HepG2 (cell line): ENCODE measurements at regions not wholly inside any gene's neighbourhood (a gene's known extent, or its start where the extent isn't known, plus 50 kb on each side); places are given as distances from the start of the nearest gene placed in this dataset.

Experiments used
- ATAC-seq: fragments of 200-7000 bp; cut with Tn5 transposase; 3 replicates; pipeline ENCODE4 v1.9.1; 2020; ENCODE audit warnings: mild to moderate bottlenecking, moderate library complexity
- BruUV-seq: library from RNA; stranded (reverse); fragments of 400-500 nt; replicated peaks from 2 replicates; lab custom pipeline; 2021; lab: Mats Ljungman, UMichigan
- CTCF ChIA-PET: fragments of 300-600 bp; formaldehyde crosslinking; extraction: SDS; loops from one replicate; lab custom pipeline; 2021; ENCODE audit warnings: low total read pairs, inconsistent platforms, low intra/inter-chr PET ratio; lab: Yijun Ruan, JAX
- POLR2A ChIA-PET: fragments of 350-600 bp; sonication (Branson Sonifier 250); formaldehyde crosslinking; loops from one replicate; lab custom pipeline; 2020; ENCODE audit warnings: antibody characterized with exemption, inconsistent platforms; lab: Yijun Ruan, JAX
- DNase-seq: peaks from one replicate; pipeline ENCODE4 v3.0.0-alpha.2; 2015; ENCODE audit warnings: low spot score
- FAIRE-seq: peaks from 3 replicates; lab custom pipeline; 2011; peaks lifted over from hg19 to GRCh38; lab: Jason Lieb, UNC
- H2AFZ ChIP-seq: one replicate; pipeline ENCODE4 v1.6.1; 2011; ENCODE audit warnings: low read length, inconsistent platforms
- H3K27ac ChIP-seq: fragments of 300-600 bp; 3 replicates; pipeline ENCODE4 v1.8.0; 2011; ENCODE audit warnings: mixed run types, mild to moderate bottlenecking, mixed read lengths, low read length, inconsistent platforms; ENCODE audit not compliant: insufficient read depth; ENCODE audit errors: extremely low read length
- H3K27me3 ChIP-seq, 2 experiments: fragments of 200-600 bp in 1 of 2; 2 replicates in 1 of 2; 3 replicates in 1 of 2; pipeline versions ENCODE4 v1.6.0 to v1.8.0; 2011; ENCODE audit warnings: low read length in 2 of 2, mild to moderate bottlenecking in 2 of 2, moderate library complexity in 2 of 2, inconsistent platforms in 1 of 2; ENCODE audit not compliant: insufficient read depth in 2 of 2, control insufficient read depth in 1 of 2
- H3K36me3 ChIP-seq, 2 experiments: fragments of 200-600 bp in 1 of 2; replicated peaks in 1 of 2; 2 replicates in 1 of 2; 3 replicates in 1 of 2; pipeline versions ENCODE4 v1.5.1 to v1.8.0; 2011; ENCODE audit warnings: low read length in 2 of 2, inconsistent platforms in 1 of 2; ENCODE audit not compliant: insufficient read depth in 2 of 2, control insufficient read depth in 1 of 2
- H3K4me1 ChIP-seq: 2 replicates; pipeline ENCODE4 v1.5.1; 2012; ENCODE audit warnings: low read length, inconsistent platforms; ENCODE audit not compliant: insufficient read depth
- H3K4me2 ChIP-seq: 2 replicates; pipeline ENCODE4 v1.6.0; 2011; ENCODE audit warnings: low read depth, low read length, inconsistent platforms
- H3K4me3 ChIP-seq, 3 experiments: fragments of 200-600 bp in 1 of 3; sonication (generic), shearing (Covaris generic) in 1 of 3; replicated peaks in 1 of 3; 2 replicates each; pipeline ENCODE4 v1.5.1; 2011 to 2016; ENCODE audit warnings: low read length in 3 of 3, inconsistent platforms in 2 of 3, low read depth in 2 of 3, mild to moderate bottlenecking in 2 of 3, control low read depth in 1 of 3, mixed read lengths in 1 of 3; ENCODE audit not compliant: insufficient read depth in 1 of 3
- H3K79me2 ChIP-seq: one replicate; pipeline ENCODE4 v1.6.1; 2011; ENCODE audit warnings: low read length, inconsistent platforms; ENCODE audit not compliant: insufficient read depth
- H3K9ac ChIP-seq: 2 replicates; pipeline ENCODE4 v1.6.0; 2011; ENCODE audit warnings: mild to moderate bottlenecking, low read depth, low read length, inconsistent platforms; ENCODE audit not compliant: insufficient read depth
- H3K9me3 ChIP-seq: 2 replicates; pipeline ENCODE4 v1.5.1; 2012; ENCODE audit warnings: mild to moderate bottlenecking, low read length
- H4K20me1 ChIP-seq: 2 replicates; pipeline ENCODE4 v1.6.0; 2011; ENCODE audit warnings: inconsistent platforms, mild to moderate bottlenecking, low read length, moderate library complexity; ENCODE audit not compliant: insufficient read depth
- CC2D1A ChIP-seq: sonication (generic); formaldehyde crosslinking; IDR thresholded peaks from 2 replicates; pipeline ENCODE4 v1.8.1; 2023; ENCODE audit warnings: mild to moderate bottlenecking, missing genetic modification reagents
- DMTF1 ChIP-seq: sonication (generic); formaldehyde crosslinking; IDR thresholded peaks from 2 replicates; pipeline ENCODE4 v1.4.0; 2020; ENCODE audit warnings: mild to moderate bottlenecking, missing genetic modification reagents
- HDAC2 ChIP-seq: sonication (generic); formaldehyde crosslinking; IDR thresholded peaks from 2 replicates; pipeline ENCODE4 v1.4.0; 2020; ENCODE audit warnings: missing genetic modification reagents
- KAT8 ChIP-seq: IDR thresholded peaks from 2 replicates; pipeline ENCODE4 v1.6.1; 2016; ENCODE audit warnings: missing genetic modification reagents, missing compliant biosample characterization
- MAZ ChIP-seq, 2 experiments: sonication (generic) in 1 of 2; formaldehyde crosslinking in 1 of 2; IDR thresholded peaks; 2 replicates each; pipeline versions ENCODE4 v1.5.0 to v1.6.1; 2012 to 2020; ENCODE audit warnings: low read depth in 2 of 2, mild to moderate bottlenecking in 2 of 2, borderline replicate concordance in 1 of 2, improper control_type of control experiment in 1 of 2, low read length in 1 of 2, missing genetic modification reagents in 1 of 2, moderate library complexity in 1 of 2
- NKX3-1 ChIP-seq: sonication (generic); formaldehyde crosslinking; IDR thresholded peaks from 2 replicates; pipeline ENCODE4 v1.5.0; 2020; ENCODE audit warnings: missing genetic modification reagents
- POGK ChIP-seq: sonication (generic); formaldehyde crosslinking; conservative IDR thresholded peaks from 2 replicates; pipeline ENCODE4 v1.8.0; 2022; ENCODE audit warnings: mild to moderate bottlenecking, moderate library complexity, missing genetic modification reagents
- SIX1 ChIP-seq: sonication (generic); formaldehyde crosslinking; IDR thresholded peaks from 2 replicates; pipeline ENCODE4 v1.4.0; 2020; ENCODE audit warnings: missing genetic modification reagents, borderline replicate concordance
- TARDBP ChIP-seq: sonication (generic); formaldehyde crosslinking; IDR thresholded peaks from 2 replicates; pipeline ENCODE4 v1.8.0; 2022; ENCODE audit warnings: mild to moderate bottlenecking, missing genetic modification reagents
- TFDP1 ChIP-seq: IDR thresholded peaks from 2 replicates; pipeline ENCODE4 v1.6.1; 2016; ENCODE audit warnings: missing compliant biosample characterization, missing genetic modification reagents, borderline replicate concordance
- THAP11 ChIP-seq: IDR thresholded peaks from 2 replicates; pipeline ENCODE4 v1.6.1; 2016; ENCODE audit warnings: missing biosample characterization, missing genetic modification reagents
- TOE1 ChIP-seq: sonication (generic); formaldehyde crosslinking; IDR thresholded peaks from 2 replicates; pipeline ENCODE4 v1.4.0; 2020; ENCODE audit warnings: mild to moderate bottlenecking, missing genetic modification reagents
- ZNF431 ChIP-seq: sonication (generic); formaldehyde crosslinking; IDR thresholded peaks from 2 replicates; pipeline ENCODE4 v1.9.0; 2022; ENCODE audit warnings: missing genetic modification reagents, low read depth, mild to moderate bottlenecking, borderline replicate concordance
- ZNF513 ChIP-seq: sonication (generic); formaldehyde crosslinking; conservative IDR thresholded peaks from 2 replicates; pipeline ENCODE4 v1.5.0; 2020; ENCODE audit warnings: missing genetic modification reagents
- ZNF572 ChIP-seq: sonication (generic); formaldehyde crosslinking; IDR thresholded peaks from 2 replicates; pipeline ENCODE4 v1.5.1; 2020; ENCODE audit warnings: mild to moderate bottlenecking, missing genetic modification reagents
- ZNF589 ChIP-seq: sonication (generic); formaldehyde crosslinking; conservative IDR thresholded peaks from 2 replicates; pipeline ENCODE4 v1.8.0; 2022; ENCODE audit warnings: mild to moderate bottlenecking, moderate library complexity, missing genetic modification reagents
- ZNF639 ChIP-seq: conservative IDR thresholded peaks from 2 replicates; pipeline ENCODE4 v1.6.1; 2018; ENCODE audit warnings: missing genetic modification reagents
- ZNF747 ChIP-seq: sonication (generic); formaldehyde crosslinking; IDR thresholded peaks from 2 replicates; pipeline ENCODE4 v1.8.1; 2023; ENCODE audit warnings: missing genetic modification reagents, mild to moderate bottlenecking, borderline replicate concordance
- WGBS: methylation state at CpG from one replicate; pipeline ENCODE4 v1.1.6; 2017; ENCODE audit warnings: low lambda C conversion rate; 5-methylcytosine and 5-hydroxymethylcytosine counted together
- in situ Hi-C: cut with HindIII; loops from 2 replicates; pipeline ENCODE4 v1.10.0; 2017; ENCODE audit warnings: low pct_unique_long_range_greater_than_20kb; ENCODE audit not compliant: extremely low pct_ligation_motif_present
- intact Hi-C: fragments of 100-400 bp; cut with micrococcal nuclease; formaldehyde crosslinking; loops from one replicate; pipeline ENCODE4 v1.10.0; 2022; ENCODE audit not compliant: unreplicated experiment

- DNase-seq (no peak), FAIRE-seq (no peak), ATAC-seq (no peak)
- no peaks in the 10 kb centered on the region for H3K36me3 ChIP-seq
- ChIA-PET CTCF (no interaction called here), POLR2A (no interaction called here)
- no peaks in the 10 kb centered on the region for H4K20me1 ChIP-seq
- no peaks in the 10 kb centered on the region for H3K27me3 ChIP-seq
- no peak overlapping the region for H3K4me2 ChIP-seq
- H3K9me3 ChIP-seq = peaks cover 82% of the 10 kb centered on the region
- no peak overlapping the region for H3K9ac ChIP-seq
- H3K4me1 ChIP-seq = no peaks in the 10 kb centered on the region
- no peak overlapping the region for H3K27ac ChIP-seq
- H3K4me3 ChIP-seq = no peak overlapping the region
- WGBS = 0% methylated on average over 2 of the region's 2 CpGs
- BruUV-seq = no TSS peak
- no peak overlapping the region for H2AFZ ChIP-seq
- in situ Hi-C loops = no loop called here
- no peaks in the 10 kb centered on the region for H3K79me2 ChIP-seq
- intact Hi-C loops = no loop called here
- TF ChIP-seq MAZ (IDR thresholded peaks at IDR 0.05; ENCODE audit: borderline replicate concordance, low read depth, low read length) (no peak), MAZ (CRISPR knock-in tag; IDR thresholded peaks at IDR 0.05; ENCODE audit: low read depth) (no peak), ZNF431 (CRISPR knock-in tag) (no peak), SIX1 (CRISPR knock-in tag) (no peak), ZNF589 (CRISPR knock-in tag) (no peak), DMTF1 (no peak), THAP11 (CRISPR knock-in tag) (no peak), ZNF513 (CRISPR knock-in tag) (no peak), TOE1 (CRISPR knock-in tag) (no peak), POGK (CRISPR knock-in tag) (no peak), ZNF639 (CRISPR knock-in tag) (no peak), CC2D1A (no peak), TFDP1 (CRISPR knock-in tag) (no peak), ZNF747 (CRISPR knock-in tag) (no peak), ZNF572 (CRISPR knock-in tag) (no peak), KAT8 (no peak), TARDBP (no peak), NKX3-1 (no peak), HDAC2 (CRISPR knock-in tag) (no peak)
These were observed 849.9 kb upstream of the GHITM start for GRCh38 chr10:83289373-83289772.
